ENCODE measurements at regions not wholly inside any gene's neighbourhood (a gene's known extent, or its start where the extent isn't known, plus 50 kb on each side); places are given as distances from the start of the nearest gene placed in this dataset.

DNA sequence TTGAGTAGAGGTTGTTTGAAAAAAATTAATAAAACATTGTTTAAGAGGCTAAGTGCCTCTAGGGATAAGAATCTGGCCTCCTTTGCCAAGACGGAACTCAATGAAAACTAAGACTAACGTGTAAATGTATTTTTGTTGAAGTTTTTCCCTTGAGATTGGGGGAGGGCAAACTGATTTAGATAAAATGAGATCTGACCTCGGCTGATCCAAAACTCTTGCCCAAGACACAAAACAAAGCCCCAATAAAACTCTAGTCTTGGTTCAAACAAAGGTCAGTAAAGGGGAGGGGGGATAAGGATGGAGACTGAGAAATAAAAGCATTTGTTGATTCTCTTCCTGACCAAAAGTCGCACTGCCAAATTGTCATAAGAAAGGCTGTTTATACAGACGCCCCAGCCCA lies 134.8 kb upstream of the DPT start:
- TF ChIP-seq POLR2AphosphoS5 (IDR thresholded peaks at IDR 0.05) (no peak), POLR2A (IDR thresholded peaks at IDR 0.05) (no peak)
